Calu3 (cell line): ENCODE measurements at regions not wholly inside any gene's neighbourhood (a gene's known extent, or its start where the extent isn't known, plus 50 kb on each side); places are given as distances from the start of the nearest gene placed in this dataset.

Experiments used
- BruUV-seq: library from RNA; stranded (reverse); fragments of 400-500 nt; replicated peaks from 2 replicates; lab custom pipeline; 2021; lab: Mats Ljungman, UMichigan
- CTCF ChIA-PET: fragments of 300-600 bp; sonication (Branson Sonifier 250); formaldehyde crosslinking; loops from one replicate; lab custom pipeline; 2022; ENCODE audit warnings: antibody characterized with exemption; lab: Charles Lee
- DNase-seq: peaks from one replicate; pipeline ENCODE4 v3.0.0; 2022
- H3K27ac Mint-ChIP-seq: one replicate; pipeline ENCODE4 v1.8.0; 2022; ENCODE audit warnings: mixed read lengths; ENCODE audit not compliant: unreplicated experiment
- H3K27me3 Mint-ChIP-seq: one replicate; pipeline ENCODE4 v1.8.0; 2022; ENCODE audit warnings: mixed read lengths; ENCODE audit not compliant: unreplicated experiment
- H3K36me3 Mint-ChIP-seq: one replicate; pipeline ENCODE4 v1.8.0; 2022; ENCODE audit warnings: mild to moderate bottlenecking, moderate library complexity, mixed read lengths; ENCODE audit not compliant: insufficient read depth, unreplicated experiment
- H3K4me1 Mint-ChIP-seq: one replicate; pipeline ENCODE4 v1.8.0; 2022; ENCODE audit warnings: mild to moderate bottlenecking, low read depth, mixed read lengths; ENCODE audit not compliant: unreplicated experiment
- H3K4me3 Mint-ChIP-seq: one replicate; pipeline ENCODE4 v1.8.0; 2022; ENCODE audit warnings: mild to moderate bottlenecking, low read depth, moderate library complexity, mixed read lengths; ENCODE audit not compliant: unreplicated experiment
- H3K9me3 Mint-ChIP-seq: one replicate; pipeline ENCODE4 v1.8.0; 2022; ENCODE audit warnings: low read depth, mixed read lengths; ENCODE audit not compliant: unreplicated experiment
- CTCF ChIP-seq: fragments of 200-600 bp; IDR thresholded peaks from one replicate; pipeline ENCODE4 v1.8.0; 2022; ENCODE audit warnings: antibody characterized with exemption; ENCODE audit not compliant: unreplicated experiment
- intact Hi-C: fragments of 100-400 bp; cut with micrococcal nuclease; formaldehyde crosslinking; loops from one replicate; pipeline ENCODE4 v1.10.0; 2022; ENCODE audit not compliant: unreplicated experiment

DNA sequence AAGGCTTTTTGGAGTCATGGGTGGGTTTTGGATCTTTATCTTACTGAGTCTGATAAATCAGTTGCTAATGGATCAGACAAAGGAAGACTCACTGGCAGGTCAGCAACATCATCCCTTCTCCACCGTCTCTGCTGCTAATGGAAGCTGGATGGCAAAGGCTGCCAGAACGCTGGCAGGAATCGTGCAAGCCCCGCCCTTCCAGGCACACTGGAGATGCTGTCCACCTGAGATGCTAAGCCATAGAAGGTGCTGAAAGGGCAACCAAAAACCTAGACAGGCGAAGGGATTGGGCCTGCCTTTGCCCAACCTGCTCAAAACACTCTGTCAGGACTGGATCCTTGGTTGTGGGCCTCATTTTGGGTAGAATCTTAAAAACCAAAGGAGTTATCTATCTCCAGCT is 139.5 kb upstream of the FSTL4 start:
- no peak for TF ChIP-seq CTCF
- no peak overlapping the region for H3K4me3 Mint-ChIP-seq
- H3K9me3 Mint-ChIP-seq = no peaks in the 10 kb centered on the region
- no peaks in the 10 kb centered on the region for H3K36me3 Mint-ChIP-seq
- DNase-seq = no peak
- no peak overlapping the region for H3K27ac Mint-ChIP-seq
- no TSS peak for BruUV-seq
- intact Hi-C loops = no loop called here
- CTCF ChIA-PET = no interaction called here
- peaks cover 41% of the 10 kb centered on the region for H3K27me3 Mint-ChIP-seq
- peaks cover 8% of the 10 kb centered on the region for H3K4me1 Mint-ChIP-seq

- Mint-ChIP-seq H3K27me3 (peaks cover 37% of the 10 kb centered on the region), H3K4me1 (peaks cover 8% of the 10 kb centered on the region), H3K27ac (no peak overlapping the region), H3K9me3 (no peaks in the 10 kb centered on the region), H3K4me3 (no peak overlapping the region), H3K36me3 (no peaks in the 10 kb centered on the region)
- no TSS peak for BruUV-seq
- no peak for DNase-seq
- CTCF ChIA-PET = no interaction called here
- no peak for TF ChIP-seq CTCF
- intact Hi-C loops = no loop called here
These were observed 139.1 kb upstream of the FSTL4 start for GRCh38 chr5:133751421-133751820.

DNA sequence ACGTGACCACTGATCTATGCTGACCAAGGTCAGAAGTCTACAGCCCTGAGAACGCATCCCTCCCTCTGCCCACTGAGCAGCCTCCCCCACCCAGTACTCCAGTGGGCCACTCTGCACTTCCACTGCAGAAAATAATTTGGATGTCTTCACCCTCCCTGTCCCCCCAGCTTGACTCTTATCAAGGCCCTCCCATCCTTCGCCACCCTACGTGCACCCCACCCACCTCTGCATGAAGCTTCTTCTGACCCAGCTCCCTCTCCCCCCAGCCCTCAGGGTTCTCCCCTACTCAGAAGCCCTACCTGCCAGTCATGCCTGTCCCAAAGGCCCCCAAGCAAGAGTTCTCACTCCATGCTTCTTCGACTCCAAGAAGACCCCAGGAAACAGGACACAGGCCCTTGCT is 138.5 kb upstream of the FSTL4 start:
- peaks cover 8% of the 10 kb centered on the region for H3K4me1 Mint-ChIP-seq
- intact Hi-C loops = no loop called here
- no peak overlapping the region for H3K4me3 Mint-ChIP-seq
- peaks cover 31% of the 10 kb centered on the region for H3K27me3 Mint-ChIP-seq
- TF ChIP-seq CTCF = no peak
- H3K9me3 Mint-ChIP-seq = no peaks in the 10 kb centered on the region
- DNase-seq = no peak
- no TSS peak for BruUV-seq
- CTCF ChIA-PET = no interaction called here
- no peak overlapping the region for H3K27ac Mint-ChIP-seq
- H3K36me3 Mint-ChIP-seq = no peaks in the 10 kb centered on the region

- no peak for TF ChIP-seq CTCF
- H3K36me3 Mint-ChIP-seq = no peaks in the 10 kb centered on the region
- no peak for DNase-seq
- H3K4me3 Mint-ChIP-seq = no peak overlapping the region
- no peak overlapping the region for H3K27ac Mint-ChIP-seq
- no peaks in the 10 kb centered on the region for H3K9me3 Mint-ChIP-seq
- BruUV-seq = no TSS peak
- peaks cover 26% of the 10 kb centered on the region for H3K27me3 Mint-ChIP-seq
- CTCF ChIA-PET = no interaction called here
- intact Hi-C loops = no loop called here
- H3K4me1 Mint-ChIP-seq = peaks cover 8% of the 10 kb centered on the region
These were observed 138.0 kb upstream of the FSTL4 start for GRCh38 chr5:133750356-133750755.
